B cell (primary cell): ENCODE measurements at regions not wholly inside any gene's neighbourhood (a gene's known extent, or its start where the extent isn't known, plus 50 kb on each side); places are given as distances from the start of the nearest gene placed in this dataset.

ENCODE experiments used
- EZH2 ChIP-seq: IDR thresholded peaks from 2 replicates; pipeline ENCODE4 v1.6.1; 2012; ENCODE audit warnings: borderline replicate concordance, low read depth, mild to moderate bottlenecking, moderate library complexity, low read length; ENCODE audit not compliant: insufficient read depth, poor library complexity, severe bottlenecking
- TF ChIP-seq, protein P1 (sequence below): fragments of 200-600 bp; IDR thresholded peaks from one replicate; pipeline ENCODE4 v1.8.0; 2022; ENCODE audit warnings: antibody characterized with exemption, mild to moderate bottlenecking

DNA sequence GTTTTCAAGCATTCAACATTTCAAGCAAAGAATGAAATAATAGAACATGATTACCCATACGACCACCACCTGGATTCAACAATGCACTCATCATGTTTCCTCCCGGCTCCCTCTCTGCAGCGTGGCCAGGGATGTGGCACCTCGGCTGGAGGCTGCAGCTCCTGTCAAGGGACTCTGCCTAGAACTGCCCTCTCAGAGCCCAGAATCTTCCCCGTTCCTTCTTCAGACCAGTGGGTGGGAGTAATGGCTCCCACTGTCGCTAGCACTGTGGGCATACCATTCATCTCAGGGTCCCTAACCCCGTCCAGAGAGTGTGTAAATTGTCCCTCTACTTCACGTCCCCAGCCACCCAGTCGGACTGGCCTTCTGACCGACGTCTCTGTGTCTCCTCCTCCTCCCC lies 118.6 kb upstream of the COL5A1 start:
- TF ChIP-seq EZH2, result no peak
- TF ChIP-seq, protein P1, sequence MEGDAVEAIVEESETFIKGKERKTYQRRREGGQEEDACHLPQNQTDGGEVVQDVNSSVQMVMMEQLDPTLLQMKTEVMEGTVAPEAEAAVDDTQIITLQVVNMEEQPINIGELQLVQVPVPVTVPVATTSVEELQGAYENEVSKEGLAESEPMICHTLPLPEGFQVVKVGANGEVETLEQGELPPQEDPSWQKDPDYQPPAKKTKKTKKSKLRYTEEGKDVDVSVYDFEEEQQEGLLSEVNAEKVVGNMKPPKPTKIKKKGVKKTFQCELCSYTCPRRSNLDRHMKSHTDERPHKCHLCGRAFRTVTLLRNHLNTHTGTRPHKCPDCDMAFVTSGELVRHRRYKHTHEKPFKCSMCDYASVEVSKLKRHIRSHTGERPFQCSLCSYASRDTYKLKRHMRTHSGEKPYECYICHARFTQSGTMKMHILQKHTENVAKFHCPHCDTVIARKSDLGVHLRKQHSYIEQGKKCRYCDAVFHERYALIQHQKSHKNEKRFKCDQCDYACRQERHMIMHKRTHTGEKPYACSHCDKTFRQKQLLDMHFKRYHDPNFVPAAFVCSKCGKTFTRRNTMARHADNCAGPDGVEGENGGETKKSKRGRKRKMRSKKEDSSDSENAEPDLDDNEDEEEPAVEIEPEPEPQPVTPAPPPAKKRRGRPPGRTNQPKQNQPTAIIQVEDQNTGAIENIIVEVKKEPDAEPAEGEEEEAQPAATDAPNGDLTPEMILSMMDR, result no peak
